MG63 (cell line): ENCODE measurements at regions not wholly inside any gene's neighbourhood (a gene's known extent, or its start where the extent isn't known, plus 50 kb on each side); places are given as distances from the start of the nearest gene placed in this dataset.
"Not testable (repeated sequence)": the region's sequence is repeated elsewhere in the genome, so short reads cannot be mapped to it uniquely, and the experiment has no call there.

Source experiments
- DNase-seq: peaks from one replicate; pipeline ENCODE4 v3.0.0-alpha.2; 2020
- H3K27me3 ChIP-seq: fragments of 250-450 bp; sonication (Bioruptor Pico); 2 replicates; pipeline ENCODE4 v1.5.1; 2020; ENCODE audit warnings: mild to moderate bottlenecking, moderate library complexity
- H3K36me3 ChIP-seq: fragments of 250-450 bp; sonication (Bioruptor Pico); 2 replicates; pipeline ENCODE4 v1.5.1; 2020; ENCODE audit warnings: mild to moderate bottlenecking, moderate library complexity
- H3K4me3 ChIP-seq: fragments of 250-450 bp; sonication (Bioruptor Pico); 2 replicates; pipeline ENCODE4 v1.5.1; 2020; ENCODE audit warnings: mild to moderate bottlenecking, moderate library complexity
- H3K9me3 ChIP-seq: fragments of 250-450 bp; sonication (Bioruptor Pico); 2 replicates; pipeline ENCODE4 v1.5.1; 2020; ENCODE audit warnings: mild to moderate bottlenecking, moderate library complexity

- not testable (repeated sequence) for H3K36me3 ChIP-seq, H3K4me3 ChIP-seq, DNase-seq, H3K27me3 ChIP-seq, H3K9me3 ChIP-seq
These were observed 263.4 kb upstream of the WSB1 start for GRCh38 chr17:27030552-27030951.

- Histone ChIP-seq H3K9me3 (no peaks in the 10 kb centered on the region), H3K4me3 (no peak overlapping the region), H3K27me3 (no peaks in the 10 kb centered on the region), H3K36me3 (no peaks in the 10 kb centered on the region)
- DNase-seq, result peak; percentile 5
These were observed 255.2 kb upstream of the WSB1 start for GRCh38 chr17:27038676-27039075.

GRCh38 chr17:27045039-27045438, 248.9 kb upstream of the WSB1 start:
- H3K36me3 ChIP-seq, H3K27me3 ChIP-seq, H3K9me3 ChIP-seq, H3K4me3 ChIP-seq, DNase-seq: not testable (repeated sequence)

- DNase-seq, result peak; percentile 31
- H3K36me3 ChIP-seq, result no peaks in the 10 kb centered on the region
- H3K9me3 ChIP-seq, result no peaks in the 10 kb centered on the region
- H3K27me3 ChIP-seq, result no peaks in the 10 kb centered on the region; the same call in none of the 2 replicates
- no peak overlapping the region for H3K4me3 ChIP-seq
These were observed 244.7 kb upstream of the WSB1 start for GRCh38 chr17:27049104-27049784.

- H3K27me3 ChIP-seq, result peaks cover 2% of the 10 kb centered on the region; the same call in 1 of the 2 replicates
These were observed 228.3 kb upstream of the WSB1 start for GRCh38 chr17:27065588-27065987.

GRCh38 chr17:27066315-27066714, 227.6 kb upstream of the WSB1 start:
- Histone ChIP-seq H3K36me3 (no peaks in the 10 kb centered on the region), H3K27me3 (peaks cover 2% of the 10 kb centered on the region; the same call in 1 of the 2 replicates), H3K4me3 (no peak overlapping the region), H3K9me3 (no peaks in the 10 kb centered on the region)
- DNase-seq, result no peak

More at GRCh38 chr17:27065588-27065987, 228.3 kb upstream of the WSB1 start:
- Histone ChIP-seq H3K4me3 (no peak overlapping the region), H3K36me3 (no peaks in the 10 kb centered on the region), H3K9me3 (no peaks in the 10 kb centered on the region)
- DNase-seq, result no peak

- no peak for DNase-seq
- H3K36me3 ChIP-seq, result no peaks in the 10 kb centered on the region
- H3K9me3 ChIP-seq, result no peaks in the 10 kb centered on the region
- H3K27me3 ChIP-seq, result peaks cover 4% of the 10 kb centered on the region; the same call in 1 of the 2 replicates
- H3K4me3 ChIP-seq, result no peak overlapping the region
These were observed 223.9 kb upstream of the WSB1 start for GRCh38 chr17:27069842-27070508.

GRCh38 chr17:27070836-27071235, 223.1 kb upstream of the WSB1 start:
- H3K9me3 ChIP-seq, result no peaks in the 10 kb centered on the region
- H3K4me3 ChIP-seq, result no peak overlapping the region
- H3K27me3 ChIP-seq, result peaks cover 4% of the 10 kb centered on the region; the same call in 1 of the 2 replicates
- no peaks in the 10 kb centered on the region for H3K36me3 ChIP-seq
- DNase-seq, result no peak

- DNase-seq, result no peak
- Histone ChIP-seq H3K36me3 (no peaks in the 10 kb centered on the region), H3K4me3 (no peak overlapping the region), H3K27me3 (peaks cover 4% of the 10 kb centered on the region; the same call in 1 of the 2 replicates), H3K9me3 (no peaks in the 10 kb centered on the region)
These were observed 221.0 kb upstream of the WSB1 start for GRCh38 chr17:27072885-27073284.

GRCh38 chr17:27076814-27077213, 217.1 kb upstream of the WSB1 start:
- H3K36me3 ChIP-seq, result no peaks in the 10 kb centered on the region

GRCh38 chr17:27078296-27078695, 215.6 kb upstream of the WSB1 start:
- Histone ChIP-seq H3K27me3 (peaks cover 2% of the 10 kb centered on the region; the same call in 1 of the 2 replicates), H3K36me3 (no peaks in the 10 kb centered on the region), H3K4me3 (no peak overlapping the region), H3K9me3 (no peaks in the 10 kb centered on the region)
- DNase-seq, result no peak

More at GRCh38 chr17:27076814-27077213, 217.1 kb upstream of the WSB1 start:
- no peak for DNase-seq
- H3K9me3 ChIP-seq, result no peaks in the 10 kb centered on the region
- H3K27me3 ChIP-seq, result peaks cover 2% of the 10 kb centered on the region; the same call in 1 of the 2 replicates
- no peak overlapping the region for H3K4me3 ChIP-seq

- DNase-seq, result no peak
- Histone ChIP-seq H3K27me3 (no peaks in the 10 kb centered on the region), H3K36me3 (no peaks in the 10 kb centered on the region), H3K9me3 (no peaks in the 10 kb centered on the region), H3K4me3 (no peak overlapping the region)
These were observed 214.3 kb upstream of the WSB1 start for GRCh38 chr17:27079660-27080059.

- no peak overlapping the region for H3K4me3 ChIP-seq
- no peaks in the 10 kb centered on the region; the same call in 1 of the 2 replicates for H3K27me3 ChIP-seq
- H3K9me3 ChIP-seq, result no peaks in the 10 kb centered on the region
- no peaks in the 10 kb centered on the region for H3K36me3 ChIP-seq
- DNase-seq, result no peak
These were observed 212.8 kb upstream of the WSB1 start for GRCh38 chr17:27081002-27081638.

GRCh38 chr17:27082023-27082774, 211.7 kb upstream of the WSB1 start:
- no peaks in the 10 kb centered on the region; the same call in none of the 2 replicates for H3K27me3 ChIP-seq
- no peak overlapping the region for H3K4me3 ChIP-seq
- H3K36me3 ChIP-seq, result no peaks in the 10 kb centered on the region
- no peaks in the 10 kb centered on the region for H3K9me3 ChIP-seq
- no peak for DNase-seq

- Histone ChIP-seq H3K27me3 (peaks cover 3% of the 10 kb centered on the region), H3K36me3 (no peaks in the 10 kb centered on the region), H3K4me3 (no peak overlapping the region), H3K9me3 (no peaks in the 10 kb centered on the region)
- DNase-seq, result no peak
These were observed 211.1 kb upstream of the WSB1 start for GRCh38 chr17:27082775-27083154.

GRCh38 chr17:27083408-27084185, 210.3 kb upstream of the WSB1 start:
- no peaks in the 10 kb centered on the region for H3K9me3 ChIP-seq
- no peak overlapping the region for H3K4me3 ChIP-seq
- H3K27me3 ChIP-seq, result peaks cover 4% of the 10 kb centered on the region
- H3K36me3 ChIP-seq, result no peaks in the 10 kb centered on the region
- DNase-seq, result no peak
